Ecto neural progenitor cell (in vitro differentiated cells): ENCODE measurements at regions not wholly inside any gene's neighbourhood (a gene's known extent, or its start where the extent isn't known, plus 50 kb on each side); places are given as distances from the start of the nearest gene placed in this dataset.
A peak's percentile ranks its signal among the peaks of the same experiment; 100 is the strongest.
"Not testable (repeated sequence)": the region's sequence is repeated elsewhere in the genome, so short reads cannot be mapped to it uniquely, and the experiment has no call there.

Source experiments
- DNase-seq: peaks from one replicate; pipeline ENCODE4 v3.0.0-alpha.2; 2018; ENCODE audit warnings: low spot score

DNA sequence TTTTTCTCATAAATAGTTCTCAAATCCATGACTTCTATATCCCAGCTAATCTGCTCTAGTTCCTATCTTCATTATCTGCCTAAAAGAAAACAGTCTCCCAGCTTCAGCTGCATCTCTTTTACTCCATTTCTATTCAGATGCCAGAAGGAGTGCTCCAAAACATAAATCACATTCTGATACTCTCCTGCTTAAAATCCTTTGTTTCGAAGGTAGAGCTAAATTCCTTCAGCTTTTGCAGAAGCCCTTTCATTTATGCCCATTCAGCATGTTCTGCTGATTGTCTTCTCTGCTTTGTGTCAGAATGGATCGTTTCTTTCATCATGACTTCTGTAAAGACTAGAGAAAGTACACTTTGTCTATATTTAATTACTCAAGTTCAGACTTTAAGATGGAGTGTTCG, 440.1 kb upstream of the SMIM31 start:
- DNase-seq: no peak

DNA sequence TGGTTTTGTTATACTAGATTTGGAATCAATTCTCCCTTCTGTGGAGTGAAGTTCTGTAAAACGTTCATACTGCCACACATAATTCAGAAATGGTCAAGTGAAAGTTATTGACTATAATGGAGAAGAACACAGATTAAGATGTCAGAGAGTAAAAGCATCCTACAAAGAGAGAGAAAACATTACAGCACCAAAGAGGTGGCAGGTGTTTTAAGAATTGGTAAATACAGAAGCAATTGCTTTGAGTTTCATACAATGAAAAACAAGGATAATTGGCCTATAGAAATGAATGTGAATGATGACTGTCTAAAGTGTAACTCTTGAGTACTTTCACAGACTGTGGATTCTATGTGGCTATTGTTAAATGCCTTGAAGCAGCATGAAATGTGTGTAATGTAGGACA, 435.6 kb upstream of the SMIM31 start:
- DNase-seq: no peak

DNA sequence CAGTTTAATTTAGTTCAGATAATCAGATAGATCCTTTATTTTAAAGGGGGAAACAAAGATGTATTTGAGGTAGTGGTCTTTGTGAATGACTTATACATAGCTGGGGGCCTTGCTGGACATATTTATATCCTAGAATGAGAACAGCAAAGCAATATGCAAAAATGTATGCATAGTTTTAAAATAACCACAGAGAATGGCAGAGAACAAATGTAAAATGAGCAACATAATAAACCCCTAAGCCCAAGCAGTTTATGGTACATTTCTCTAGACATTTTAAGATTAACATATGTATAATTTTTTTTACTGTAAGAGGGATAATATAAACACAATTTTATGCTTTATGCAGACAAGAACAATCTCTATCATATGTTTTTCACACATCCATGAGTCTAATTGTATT, 434.2 kb upstream of the SMIM31 start:
- DNase-seq: no peak

DNA sequence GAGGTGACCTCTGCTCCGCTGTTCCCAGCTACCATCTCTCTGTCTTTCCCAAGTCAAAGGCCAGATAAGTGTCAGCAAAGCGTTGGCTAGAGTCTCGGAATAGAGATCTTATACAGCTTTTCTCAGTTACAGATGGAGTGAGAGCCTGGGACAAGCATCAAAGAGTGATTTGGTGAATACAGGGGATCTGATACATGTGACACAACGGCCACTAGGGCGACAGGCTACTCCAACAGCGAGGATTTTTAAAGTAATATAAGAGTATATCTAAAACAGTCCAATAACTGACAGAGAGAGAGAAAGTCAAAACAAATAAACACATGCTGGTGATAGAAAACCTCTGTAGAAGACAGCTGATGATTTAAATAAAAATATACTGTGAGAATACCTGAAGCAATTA, 433.1 kb upstream of the SMIM31 start:
- DNase-seq: no peak

DNA sequence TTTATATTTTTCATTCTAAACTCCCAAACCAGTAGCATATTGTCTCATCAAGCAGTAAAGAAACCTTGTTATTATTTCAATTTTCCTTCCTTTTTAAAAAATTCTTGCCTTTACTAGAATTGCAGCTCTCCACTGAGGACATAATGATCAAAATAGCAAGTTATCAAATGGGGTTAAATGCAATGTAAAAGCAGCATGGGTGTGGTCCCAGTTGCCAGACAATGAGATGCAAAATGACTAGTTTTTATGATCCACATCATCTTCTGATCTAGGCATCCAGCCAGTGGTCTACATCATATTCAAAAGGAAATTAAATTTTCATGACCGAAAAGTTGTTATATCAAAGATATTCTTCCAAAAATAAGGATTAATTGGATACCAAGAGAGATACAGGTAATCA, 427.9 kb upstream of the SMIM31 start:
- no peak for DNase-seq

DNA sequence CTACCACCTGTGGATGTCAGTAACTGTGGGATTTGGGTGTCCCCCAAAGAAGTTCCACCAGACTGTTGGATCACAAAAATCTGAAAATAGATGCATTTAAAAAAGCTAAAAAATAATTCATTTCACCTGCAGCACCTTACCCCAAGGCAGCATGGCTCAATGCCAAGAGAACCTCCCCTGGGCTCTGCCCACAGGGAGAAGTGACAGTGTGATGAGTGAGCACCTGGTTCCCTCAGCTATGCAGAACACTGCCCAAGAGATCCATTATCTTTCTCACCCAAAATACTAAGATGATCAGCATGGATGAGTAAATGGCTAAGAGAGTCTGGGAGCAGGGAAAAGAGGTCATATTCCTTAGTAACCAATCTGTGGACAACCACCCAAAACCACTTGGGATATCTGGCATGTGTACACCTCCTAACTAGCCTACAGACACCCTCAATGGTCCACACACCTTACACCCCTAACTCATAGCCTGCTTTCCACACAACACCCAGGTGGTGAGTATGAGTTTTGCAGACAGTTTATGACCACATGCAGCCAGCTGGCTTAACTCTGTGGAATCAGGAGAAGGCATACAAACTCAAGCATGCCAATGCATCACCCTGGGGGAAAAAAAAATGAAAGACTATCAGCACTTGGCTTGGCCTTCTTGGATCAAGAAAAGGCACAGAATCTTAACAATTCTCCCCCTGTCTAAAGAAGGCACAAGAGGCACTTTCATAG, 416.5 kb upstream of the SMIM31 start:
- no peak for DNase-seq

DNA sequence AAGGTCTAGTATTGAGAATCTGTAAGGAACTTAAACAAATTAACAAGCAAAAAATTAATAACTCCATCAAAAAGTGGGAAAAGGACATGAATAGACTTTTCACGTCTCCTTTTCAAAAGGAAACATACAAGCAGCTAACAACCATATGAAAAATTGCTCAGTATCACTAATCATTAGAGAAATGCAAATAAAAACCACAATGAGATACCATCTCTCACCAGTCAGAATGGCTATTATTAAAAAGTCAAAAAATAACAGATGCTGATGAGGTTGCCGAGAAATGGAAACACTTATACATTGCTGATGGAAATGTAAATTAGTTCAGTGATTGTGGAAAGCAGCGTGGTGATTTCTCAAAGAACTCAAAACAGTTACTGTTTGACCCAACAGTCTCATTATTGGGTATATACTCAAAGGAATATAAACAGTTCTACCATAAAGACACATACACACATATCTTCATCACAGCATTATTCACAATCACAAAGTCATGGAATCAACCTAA, 410.4 kb upstream of the SMIM31 start:
- DNase-seq: no peak

DNA sequence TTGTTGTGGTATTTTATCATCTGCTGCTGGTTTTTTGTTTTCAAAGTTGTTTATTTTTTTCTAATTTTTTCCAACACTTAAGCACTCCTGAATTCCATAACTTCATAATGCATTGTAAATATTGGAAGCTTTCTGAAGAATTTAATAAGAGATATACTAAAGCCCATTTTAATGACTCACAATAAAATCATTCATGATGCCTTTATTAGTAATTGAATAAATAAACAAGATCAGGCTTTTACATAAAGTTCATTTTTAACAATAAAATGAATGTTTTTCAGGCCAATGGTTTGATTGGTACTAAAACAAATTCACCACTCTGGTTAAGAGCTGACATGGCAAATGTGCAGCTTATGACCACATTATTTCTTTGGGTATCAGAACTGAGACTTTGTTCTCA, 408.2 kb upstream of the SMIM31 start:
- DNase-seq: no peak

DNA sequence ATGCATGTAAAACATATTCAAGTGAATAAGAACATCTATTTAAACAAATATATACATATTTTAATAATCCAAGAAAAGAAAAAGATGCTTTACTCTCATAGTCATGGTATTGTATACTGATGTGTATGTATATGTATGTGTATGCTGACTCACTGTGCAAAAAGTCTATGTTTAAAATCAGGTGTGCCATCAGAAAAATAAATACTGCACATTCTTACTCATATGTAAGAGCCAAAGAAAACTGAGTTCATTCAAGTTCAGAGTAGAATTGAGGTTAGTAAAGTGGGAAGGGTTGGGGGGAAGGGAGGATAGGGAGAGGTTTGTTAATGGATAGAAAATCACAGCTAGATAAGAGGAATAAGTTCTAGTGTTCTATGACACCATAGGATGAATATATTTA, 403.9 kb upstream of the SMIM31 start:
- no peak for DNase-seq

DNA sequence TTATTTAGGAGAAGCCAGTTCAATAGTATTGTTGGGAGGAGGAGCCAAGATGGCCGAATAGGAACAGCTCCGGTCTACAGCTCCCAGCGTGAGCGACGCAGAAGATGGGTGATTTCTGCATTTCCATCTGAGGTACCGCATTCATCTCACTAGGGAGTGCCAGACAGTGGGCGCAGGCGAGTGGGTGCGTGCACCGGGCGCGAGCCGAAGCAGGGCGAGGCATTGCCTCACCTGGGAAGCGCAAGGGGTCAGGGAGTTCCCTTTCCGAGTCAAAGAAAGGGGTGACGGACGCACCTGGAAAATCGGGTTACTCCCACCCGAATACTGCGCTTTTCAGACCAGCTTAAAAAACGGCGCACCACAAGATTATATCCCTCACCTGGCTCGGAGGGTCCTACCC, 403.2 kb upstream of the SMIM31 start:
- DNase-seq: not testable (repeated sequence)

DNA sequence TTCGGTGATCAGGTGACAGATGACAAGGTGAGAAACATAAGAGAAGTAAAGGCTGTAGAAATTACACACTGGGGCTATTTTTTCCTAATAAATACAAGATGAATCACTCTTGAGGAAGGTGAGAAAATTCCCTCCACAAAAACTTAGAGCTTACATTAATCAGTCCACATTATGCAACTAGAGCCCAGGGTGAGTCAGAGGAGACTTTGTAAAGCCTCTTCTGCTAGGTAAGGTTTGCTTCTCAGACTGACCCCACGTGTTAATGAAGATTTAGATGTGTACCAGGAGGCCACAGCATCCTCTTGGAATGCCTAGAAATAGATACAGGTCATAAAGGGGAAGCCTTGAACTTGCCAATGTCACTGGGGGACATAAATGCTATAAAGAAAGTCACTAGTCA, 396.0 kb upstream of the SMIM31 start:
- DNase-seq: no peak

DNA sequence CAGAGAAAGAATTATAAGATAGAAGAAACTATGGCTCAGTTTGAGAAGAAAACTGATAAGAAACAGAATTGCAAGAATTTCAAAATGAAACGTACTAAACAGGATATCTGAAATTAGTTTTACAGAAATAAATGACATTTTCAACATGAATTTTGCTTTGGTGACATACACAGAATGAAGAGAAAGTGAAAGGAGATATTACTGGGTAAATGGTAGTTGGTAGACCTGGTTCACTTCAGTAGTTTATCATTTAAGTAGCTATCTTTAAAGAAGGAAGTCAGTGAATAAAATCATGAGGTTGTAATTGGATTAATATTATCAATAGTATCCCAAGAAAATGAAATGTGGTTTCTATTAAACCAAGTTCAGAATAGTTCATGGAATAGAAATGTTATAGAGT, 395.5 kb upstream of the SMIM31 start:
- no peak for DNase-seq

DNA sequence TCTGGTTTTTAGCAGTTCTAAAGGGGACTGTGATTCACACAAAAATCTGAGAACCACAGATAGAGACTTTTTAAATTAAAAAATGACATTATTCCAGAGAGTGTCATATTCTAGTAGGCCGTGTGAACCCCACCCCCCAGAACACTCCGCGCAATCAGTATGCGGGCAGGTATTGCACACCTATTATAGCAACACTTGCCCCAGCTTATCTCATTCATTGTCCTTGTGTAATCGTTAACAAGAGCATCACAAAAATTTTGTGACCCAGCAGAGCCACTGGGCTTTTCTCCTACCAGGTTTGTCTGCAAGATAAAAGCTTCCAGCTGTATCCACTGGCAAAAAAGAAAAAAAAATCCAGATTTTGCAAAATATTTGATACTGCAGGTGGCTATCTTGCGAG, 394.1 kb upstream of the SMIM31 start:
- no peak for DNase-seq

DNA sequence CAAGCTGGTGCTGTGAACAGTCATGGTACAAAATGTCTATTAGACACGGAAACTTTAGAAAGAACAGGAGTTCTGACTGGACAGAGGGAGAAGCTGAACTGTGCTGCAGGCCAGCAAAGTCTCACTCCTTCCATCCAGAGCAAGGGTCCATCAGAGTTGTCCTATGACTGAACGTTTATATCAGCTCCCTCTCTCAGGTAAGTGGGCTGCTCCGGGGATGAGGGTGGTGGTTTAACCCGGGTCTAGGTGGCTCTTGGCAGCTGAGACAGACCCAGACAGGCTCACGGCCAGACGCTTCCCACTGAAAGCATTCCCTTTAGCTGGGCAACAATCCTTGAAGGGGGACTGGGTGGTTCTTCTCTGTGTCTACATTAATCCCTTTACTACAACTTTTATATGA, 385.0 kb upstream of the SMIM31 start:
- no peak for DNase-seq

DNA sequence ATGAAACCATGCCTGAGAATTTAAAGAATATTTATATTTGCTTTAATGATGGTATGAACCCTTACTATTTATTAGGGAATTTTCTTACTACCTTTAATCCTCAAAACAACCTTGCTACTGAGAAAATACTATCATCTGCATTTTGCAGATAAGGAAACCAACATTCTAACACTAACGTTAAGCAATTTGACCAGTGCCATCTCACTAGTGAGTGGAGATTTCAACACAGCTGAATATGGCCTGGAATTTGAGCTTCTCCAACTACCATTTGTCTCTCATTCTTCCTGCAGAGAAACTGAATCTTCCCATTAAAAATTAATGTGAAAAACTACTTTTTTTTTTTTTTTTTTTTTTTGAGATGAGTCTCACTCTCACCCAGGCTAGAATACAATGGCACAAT, 380.9 kb upstream of the SMIM31 start:
- no peak for DNase-seq

DNA sequence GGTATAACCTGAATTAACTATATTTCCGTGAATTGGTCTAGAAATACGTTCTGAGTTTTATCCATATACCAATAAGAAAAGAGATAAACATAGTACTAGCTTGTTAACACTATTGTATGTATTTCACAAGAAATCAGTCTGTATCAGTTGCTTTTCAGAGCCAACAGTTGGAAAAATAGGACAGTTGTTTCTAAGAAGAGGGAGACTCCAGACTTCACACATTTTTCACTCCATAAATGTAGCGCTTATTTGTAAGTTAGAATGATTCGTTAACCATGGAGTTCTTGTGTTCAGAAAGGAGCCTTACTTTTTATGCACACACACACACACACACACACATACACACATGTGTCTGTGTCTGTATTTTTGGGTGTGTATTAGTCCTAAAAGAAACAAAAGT, 376.7 kb upstream of the SMIM31 start:
- no peak for DNase-seq

DNA sequence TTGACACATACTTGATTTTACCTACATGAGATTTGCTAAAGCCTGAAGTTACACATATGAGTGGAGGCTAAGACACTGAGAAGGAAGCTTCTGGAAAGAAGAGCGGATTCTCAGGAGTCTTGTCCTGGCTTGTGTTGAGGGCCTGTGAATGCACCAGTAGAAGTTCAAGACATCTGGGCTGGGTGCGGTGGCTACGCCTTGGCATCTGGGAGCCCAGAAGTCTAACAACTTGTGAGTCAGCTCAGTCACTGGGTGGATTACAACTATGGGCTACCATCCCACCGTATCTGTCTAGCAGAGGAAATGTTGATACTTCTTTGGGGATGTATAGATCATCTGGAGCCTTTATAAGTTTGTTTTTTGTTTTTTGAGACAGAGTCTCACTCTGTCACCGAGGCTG, 375.6 kb upstream of the SMIM31 start:
- no peak for DNase-seq

DNA sequence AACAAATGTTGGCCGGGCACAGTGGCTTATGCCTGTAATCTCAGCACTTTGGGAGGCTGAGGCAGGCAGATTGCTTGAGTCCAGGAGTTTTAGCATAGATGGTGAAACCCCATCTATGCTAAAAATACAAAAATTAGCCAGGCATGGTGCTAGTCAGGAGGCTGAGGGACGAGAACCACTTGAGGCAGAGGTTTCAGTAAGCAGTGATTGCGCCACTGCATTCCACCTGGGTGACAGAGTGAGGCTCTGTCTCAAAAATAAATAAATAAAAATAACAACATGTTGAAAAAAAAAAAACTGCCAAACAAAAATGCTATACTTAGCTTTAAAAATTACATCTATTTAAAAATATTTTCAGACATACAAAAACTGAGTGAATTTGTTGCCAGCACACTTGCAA, 374.2 kb upstream of the SMIM31 start:
- DNase-seq: no peak

DNA sequence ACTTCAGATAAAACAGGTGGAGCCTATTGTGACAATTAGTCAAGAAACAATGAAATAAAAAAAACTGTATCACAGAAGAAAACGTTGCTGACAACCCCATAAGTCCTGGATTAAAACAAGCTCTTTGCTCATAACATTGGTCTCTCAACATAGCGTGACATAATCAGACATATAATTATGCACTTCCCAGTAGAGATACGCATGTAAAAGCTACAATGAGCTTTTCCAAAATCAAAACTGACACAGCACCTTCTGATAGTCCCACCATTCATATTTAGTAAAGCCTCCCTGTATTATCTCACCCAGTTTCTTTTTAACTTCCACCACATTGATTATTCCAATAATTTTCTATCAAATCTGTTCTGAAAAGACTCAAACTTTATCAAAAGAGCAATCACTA, 372.1 kb upstream of the SMIM31 start:
- DNase-seq: no peak

DNA sequence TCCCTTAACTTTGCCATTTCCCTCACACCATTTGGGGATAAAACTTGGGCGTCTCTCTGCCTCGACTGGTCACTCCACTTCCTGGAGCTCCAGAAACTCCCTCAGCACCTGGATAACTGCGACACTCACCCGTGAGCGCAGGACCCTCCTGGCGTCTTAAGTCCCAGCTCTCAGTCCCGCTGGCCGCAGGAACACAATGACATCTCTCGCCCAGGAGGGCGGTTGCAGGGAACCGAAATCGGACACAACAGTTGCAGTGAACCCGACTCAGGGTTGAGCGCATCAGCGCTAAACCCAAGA, 370.9 kb upstream of the SMIM31 start:
- no peak for DNase-seq

DNA sequence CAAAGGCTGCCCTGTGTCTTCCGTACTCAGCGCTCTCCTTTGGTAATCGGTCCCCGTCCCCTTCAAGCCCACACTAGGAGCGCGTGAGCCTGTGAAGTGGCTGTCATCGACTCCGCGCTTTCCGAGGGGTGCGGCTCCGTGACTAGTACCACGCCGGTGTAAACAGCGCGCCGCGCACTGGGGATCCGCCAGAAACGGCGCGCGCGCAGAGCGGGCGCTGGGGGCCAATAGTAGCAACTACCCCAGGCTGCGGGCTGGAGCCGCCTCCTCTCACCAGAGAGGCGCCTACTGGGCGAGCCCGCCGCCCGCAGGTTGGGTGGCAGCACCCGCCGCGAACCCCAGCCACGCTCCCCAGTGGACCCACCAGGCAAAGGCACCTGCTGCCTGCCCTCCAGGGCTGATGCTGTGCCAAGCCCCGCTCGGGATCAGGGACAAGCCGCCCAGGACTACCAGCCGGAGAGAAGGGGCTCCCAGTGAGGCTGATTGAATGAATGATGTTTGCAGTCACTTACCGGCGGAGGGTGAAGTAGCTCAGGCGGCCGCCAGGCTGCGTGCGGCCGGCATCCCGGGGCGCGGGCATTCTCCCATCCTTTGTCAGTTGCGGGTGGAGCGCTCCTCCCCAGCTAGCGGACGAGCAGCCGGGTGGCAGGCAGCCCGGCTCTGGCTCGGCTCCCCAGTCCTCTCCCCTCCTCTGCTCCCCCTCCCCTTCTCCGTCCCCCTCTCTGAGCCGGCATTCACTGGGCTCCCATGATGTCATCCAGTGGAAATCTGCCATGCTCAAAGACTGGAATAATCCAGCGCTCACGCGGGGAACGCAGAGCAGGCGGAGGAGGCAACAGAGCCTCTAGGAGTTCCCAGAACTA, 370.3 kb upstream of the SMIM31 start:
- DNase-seq: peak; percentile 81

DNA sequence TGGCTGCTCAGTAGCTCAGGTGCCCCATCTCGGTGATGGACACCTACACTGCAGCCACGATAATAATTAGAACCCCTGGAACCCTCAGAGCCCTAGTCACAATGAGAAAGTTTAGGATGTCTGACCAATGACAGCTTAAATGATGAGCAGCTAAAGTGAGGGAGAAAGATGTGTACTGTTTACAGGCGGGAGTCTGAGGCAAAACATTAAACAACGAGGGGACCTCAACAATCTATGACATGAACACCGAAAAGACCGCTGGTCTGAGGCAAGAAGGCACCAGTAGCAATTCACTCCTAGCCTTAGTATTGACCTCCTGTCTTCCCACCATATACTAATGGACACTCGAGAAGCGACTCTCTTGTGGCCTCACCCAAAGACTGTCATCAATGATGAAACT, 369.5 kb upstream of the SMIM31 start:
- DNase-seq: no peak

DNA sequence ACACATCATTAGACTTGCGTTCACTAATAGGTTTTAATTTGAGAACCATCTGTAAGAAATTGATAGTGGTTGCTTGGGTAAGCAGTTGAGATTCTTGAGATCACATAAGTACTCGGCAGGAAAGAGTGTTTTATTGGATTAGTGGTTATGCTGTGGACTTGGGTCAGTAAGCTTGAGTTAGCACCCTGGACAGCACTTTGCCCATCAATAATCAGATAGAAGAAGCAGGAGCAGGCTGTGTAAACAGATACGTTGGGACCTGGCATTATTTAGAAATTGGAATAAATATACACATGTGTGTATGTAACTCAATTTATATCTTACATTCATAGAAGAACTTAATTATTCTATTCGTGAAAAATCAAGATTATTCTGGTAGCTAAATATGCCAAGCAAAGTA, 357.5 kb upstream of the SMIM31 start:
- no peak for DNase-seq

DNA sequence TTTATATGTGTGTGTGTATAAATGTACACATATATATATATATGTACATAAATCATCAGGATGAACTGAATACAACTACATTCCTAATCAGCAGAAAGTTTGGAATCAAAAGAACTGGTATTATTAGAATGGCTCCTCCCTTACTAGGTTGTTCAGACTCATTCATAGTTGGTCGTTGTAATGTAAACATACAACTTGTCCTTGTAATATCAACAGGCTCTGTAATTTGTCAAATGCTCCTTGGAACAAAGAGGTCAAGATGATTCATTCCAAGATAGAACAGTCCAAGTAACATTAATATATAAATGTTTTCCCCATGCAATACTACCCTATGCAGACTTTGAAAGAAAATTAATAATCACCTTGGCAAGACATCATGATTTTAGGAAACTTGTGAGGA, 351.4 kb upstream of the SMIM31 start:
- DNase-seq: no peak
